ENCODE measurements at regions not wholly inside any gene's neighbourhood (a gene's known extent, or its start where the extent isn't known, plus 50 kb on each side); places are given as distances from the start of the nearest gene placed in this dataset.
A peak's percentile ranks its signal among the peaks of the same experiment; 100 is the strongest.
"Not testable (repeated sequence)": the region's sequence is repeated elsewhere in the genome, so short reads cannot be mapped to it uniquely, and the experiment has no call there.

- no peaks in the 10 kb centered on the region for H3K27me3 Mint-ChIP-seq
- H3K36me3 Mint-ChIP-seq (ENCODE audit: low read depth) = no peaks in the 10 kb centered on the region
- DNase-seq = peak; percentile 46
- H3K4me3 Mint-ChIP-seq = peak overlapping the region; percentile 5
- no peaks in the 10 kb centered on the region for H3K9me3 Mint-ChIP-seq
- H3K27ac Mint-ChIP-seq = peak overlapping the region; percentile 37
- peaks cover 41% of the 10 kb centered on the region for H3K4me1 Mint-ChIP-seq
- ChIA-PET POLR2A (no interaction called here), CTCF (no interaction called here)
These were observed 489.8 kb upstream of the PROK2 start for GRCh38 chr3:72274493-72275330.

DNA sequence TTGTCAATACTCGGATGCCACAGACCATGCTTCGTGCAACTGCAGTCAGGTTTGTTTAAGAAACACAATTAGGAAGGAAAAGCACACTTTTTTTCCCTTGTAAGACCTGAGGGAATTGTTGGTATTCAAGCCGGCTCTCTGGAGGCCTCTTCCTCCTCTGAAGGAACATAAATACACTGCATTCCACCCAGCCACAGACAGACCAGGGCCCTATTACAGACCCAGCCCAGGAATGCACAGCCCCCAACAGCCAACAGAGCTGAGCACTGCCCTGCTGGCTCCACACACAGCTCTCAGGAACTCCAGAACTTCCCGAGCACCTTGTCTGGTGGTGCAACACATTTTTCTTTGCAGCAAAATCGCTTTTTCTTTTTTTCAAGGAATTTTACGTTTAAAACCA, 488.7 kb upstream of the PROK2 start:
- Mint-ChIP-seq H3K4me3 (no peak overlapping the region), H3K9me3 (no peaks in the 10 kb centered on the region), H3K27ac (no peak overlapping the region), H3K36me3 (ENCODE audit: low read depth) (no peaks in the 10 kb centered on the region), H3K27me3 (no peaks in the 10 kb centered on the region), H3K4me1 (peaks cover 50% of the 10 kb centered on the region)
- ChIA-PET POLR2A (no interaction called here), CTCF (interaction anchor here (1.0 to 1.2 kb wide), 2 partner anchors 15 to 22 kb away, joined by 3 read pairs; no protein-coding TSS in a partner anchor)
- no peak for DNase-seq

DNA sequence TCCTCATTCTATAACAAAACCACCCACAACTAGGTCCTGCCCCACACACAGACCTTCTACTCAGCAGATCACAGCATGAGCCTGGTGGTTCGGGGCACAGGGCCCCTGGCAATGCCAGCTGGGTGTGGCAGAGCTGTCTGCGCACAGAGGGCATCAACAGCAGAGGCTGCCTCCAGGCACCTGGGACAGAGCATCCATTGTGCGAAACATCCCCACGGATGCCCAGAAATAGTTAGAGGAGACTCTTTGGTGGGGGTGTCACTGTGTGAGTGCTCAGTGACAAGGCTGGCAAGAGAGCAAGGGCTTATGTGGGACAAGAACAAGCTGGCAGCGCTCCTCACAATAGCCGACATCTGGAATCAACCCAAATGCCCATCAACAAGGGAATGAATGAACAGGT, 487.4 kb upstream of the PROK2 start:
- Mint-ChIP-seq H3K9me3 (no peaks in the 10 kb centered on the region), H3K27me3 (no peaks in the 10 kb centered on the region), H3K4me1 (peaks cover 53% of the 10 kb centered on the region), H3K36me3 (ENCODE audit: low read depth) (no peaks in the 10 kb centered on the region), H3K27ac (no peak overlapping the region), H3K4me3 (no peak overlapping the region)
- POLR2A ChIA-PET = interaction anchor here (0.6 kb wide), 1 partner anchor 278 kb away, joined by 4 read pairs; no protein-coding TSS in a partner anchor
- CTCF ChIA-PET = interaction anchor here (1.2 to 3.4 kb wide), 2 partner anchors 9 to 23 kb away, joined by 3 to 11 read pairs; no protein-coding TSS in a partner anchor
- DNase-seq = no peak

DNA sequence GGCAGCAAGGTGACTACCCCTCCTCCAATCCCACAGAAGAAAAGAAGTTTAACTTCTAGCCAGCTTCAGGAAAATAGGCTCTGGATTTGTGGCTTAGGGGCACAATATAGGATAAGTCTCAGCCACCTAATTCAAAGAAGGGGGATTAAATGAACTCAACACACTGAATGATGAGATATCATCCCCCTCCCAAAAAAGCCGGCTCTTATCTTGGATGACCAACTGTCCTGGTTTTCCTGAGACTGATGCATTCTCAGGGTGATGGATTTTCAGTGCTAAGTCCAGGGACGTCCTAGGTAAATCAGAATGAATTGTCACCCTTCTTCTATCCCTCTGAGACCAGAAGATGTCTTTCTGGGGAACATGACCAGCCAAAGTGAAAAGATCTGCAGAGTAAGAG, 487.0 kb upstream of the PROK2 start:
- Mint-ChIP-seq H3K27ac (no peak overlapping the region), H3K4me3 (no peak overlapping the region), H3K36me3 (ENCODE audit: low read depth) (no peaks in the 10 kb centered on the region), H3K4me1 (peaks cover 57% of the 10 kb centered on the region), H3K9me3 (no peaks in the 10 kb centered on the region), H3K27me3 (no peaks in the 10 kb centered on the region)
- no peak for DNase-seq
- CTCF ChIA-PET = interaction anchor here (1.2 to 3.4 kb wide), 3 partner anchors 9 to 175 kb away, joined by 3 to 11 read pairs (median 3); no protein-coding TSS in a partner anchor
- POLR2A ChIA-PET = no interaction called here

GRCh38 chr3:72271216-72271615, 486.3 kb upstream of the PROK2 start:
- Mint-ChIP-seq H3K4me1 (peaks cover 65% of the 10 kb centered on the region), H3K4me3 (no peak overlapping the region), H3K27ac (no peak overlapping the region), H3K36me3 (ENCODE audit: low read depth) (no peaks in the 10 kb centered on the region), H3K27me3 (no peaks in the 10 kb centered on the region), H3K9me3 (no peaks in the 10 kb centered on the region)
- ChIA-PET CTCF (interaction anchor here (0.6 to 3.4 kb wide), 5 partner anchors 10 to 350 kb away, joined by 3 to 11 read pairs (median 3); no protein-coding TSS in a partner anchor), POLR2A (interaction anchor here (0.6 kb wide), 1 partner anchor 432 kb away, joined by 3 read pairs; no protein-coding TSS in a partner anchor)
- DNase-seq = no peak

- Mint-ChIP-seq H3K36me3 (ENCODE audit: low read depth) (no peaks in the 10 kb centered on the region), H3K27ac (peak overlapping the region; percentile 55), H3K27me3 (no peaks in the 10 kb centered on the region), H3K4me1 (peaks cover 69% of the 10 kb centered on the region), H3K9me3 (no peaks in the 10 kb centered on the region), H3K4me3 (no peak overlapping the region)
- DNase-seq = no peak
- ChIA-PET POLR2A (interaction anchor here (0.6 kb wide), 1 partner anchor 431 kb away, joined by 3 read pairs; no protein-coding TSS in a partner anchor), CTCF (interaction anchor here (1.2 to 3.4 kb wide), 4 partner anchors 10 to 176 kb away, joined by 3 to 11 read pairs (median 6); no protein-coding TSS in a partner anchor)
These were observed 485.8 kb upstream of the PROK2 start for GRCh38 chr3:72270730-72271129.

GRCh38 chr3:72270072-72270681, 485.2 kb upstream of the PROK2 start:
- peaks cover 75% of the 10 kb centered on the region for H3K4me1 Mint-ChIP-seq
- no peak overlapping the region for H3K4me3 Mint-ChIP-seq
- CTCF ChIA-PET = interaction anchor here (1.5 to 3.4 kb wide), 3 partner anchors 11 to 177 kb away, joined by 3 to 11 read pairs (median 10); no protein-coding TSS in a partner anchor
- H3K27ac Mint-ChIP-seq = peak overlapping the region; percentile 55
- no peak for DNase-seq
- no peaks in the 10 kb centered on the region for H3K36me3 Mint-ChIP-seq (ENCODE audit: low read depth)
- H3K9me3 Mint-ChIP-seq = no peaks in the 10 kb centered on the region
- POLR2A ChIA-PET = interaction anchor here (0.6 kb wide), 1 partner anchor 294 kb away, joined by 8 read pairs; no protein-coding TSS in a partner anchor
- H3K27me3 Mint-ChIP-seq = no peaks in the 10 kb centered on the region

DNA sequence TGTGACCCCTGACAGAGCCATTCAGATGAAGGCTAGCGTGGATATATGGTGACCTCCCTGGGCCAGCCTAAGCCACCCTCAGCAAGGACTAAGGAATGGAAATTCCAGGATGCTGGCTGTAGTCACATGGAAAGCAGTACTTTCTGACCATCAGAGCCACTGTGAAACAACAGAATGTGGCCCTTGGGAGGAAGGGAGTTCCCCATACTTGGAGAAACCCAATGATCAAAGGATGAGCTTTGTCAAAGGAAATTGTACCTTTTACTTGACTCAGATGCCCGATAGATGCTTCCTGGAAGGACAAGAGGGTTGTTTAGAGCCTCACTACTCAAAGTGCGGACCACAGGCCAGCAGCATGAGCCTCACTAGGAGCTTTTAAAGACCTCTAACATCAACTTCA, 484.5 kb upstream of the PROK2 start:
- H3K27ac Mint-ChIP-seq = peak overlapping the region; percentile 15
- H3K9me3 Mint-ChIP-seq = no peaks in the 10 kb centered on the region
- H3K27me3 Mint-ChIP-seq = no peaks in the 10 kb centered on the region
- ChIA-PET CTCF (interaction anchor here (1.9 to 3.4 kb wide), 2 partner anchors 11 to 12 kb away, joined by 10 to 11 read pairs; no protein-coding TSS in a partner anchor), POLR2A (interaction anchor here (0.6 kb wide), 1 partner anchor 293 kb away, joined by 8 read pairs; no protein-coding TSS in a partner anchor)
- H3K36me3 Mint-ChIP-seq (ENCODE audit: low read depth) = no peaks in the 10 kb centered on the region
- no peak overlapping the region for H3K4me3 Mint-ChIP-seq
- no peak for DNase-seq
- H3K4me1 Mint-ChIP-seq = peaks cover 69% of the 10 kb centered on the region

- H3K27ac Mint-ChIP-seq; H3K36me3 Mint-ChIP-seq (ENCODE audit: low read depth); DNase-seq; H3K4me3 Mint-ChIP-seq; H3K9me3 Mint-ChIP-seq; POLR2A ChIA-PET; H3K27me3 Mint-ChIP-seq: not testable (repeated sequence)
- peaks cover 55% of the 10 kb centered on the region for H3K4me1 Mint-ChIP-seq
- CTCF ChIA-PET = interaction anchor here (0.6 to 1.7 kb wide), 5 partner anchors 13 to 160 kb away, joined by 3 to 5 read pairs (median 3); no protein-coding TSS in a partner anchor
These were observed 482.1 kb upstream of the PROK2 start for GRCh38 chr3:72266921-72267524.

DNA sequence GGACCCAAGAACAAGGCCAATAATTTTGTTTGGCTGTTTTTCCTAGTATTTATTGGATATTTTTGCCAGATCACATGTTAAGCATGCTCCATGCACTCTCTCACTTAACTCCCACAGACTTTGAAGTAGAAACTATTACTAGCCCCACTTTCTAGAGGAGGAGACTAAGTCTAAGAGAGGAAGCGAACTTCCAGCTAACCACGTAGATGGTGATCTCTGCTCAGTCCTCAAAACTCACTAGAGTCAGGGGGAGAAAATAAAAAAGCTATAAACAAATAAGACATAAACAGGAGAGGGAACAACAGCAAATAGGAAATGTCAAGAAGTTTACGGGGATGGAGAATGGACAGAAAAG, 481.0 kb upstream of the PROK2 start:
- no peaks in the 10 kb centered on the region for H3K27me3 Mint-ChIP-seq
- no peak overlapping the region for H3K27ac Mint-ChIP-seq
- H3K4me1 Mint-ChIP-seq = peaks cover 47% of the 10 kb centered on the region
- CTCF ChIA-PET = interaction anchor here (0.6 to 2.4 kb wide), 6 partner anchors 13 to 162 kb away, joined by 3 to 8 read pairs (median 4); no protein-coding TSS in a partner anchor
- no peak overlapping the region for H3K4me3 Mint-ChIP-seq
- no peak for DNase-seq
- POLR2A ChIA-PET = no interaction called here
- H3K9me3 Mint-ChIP-seq = no peaks in the 10 kb centered on the region
- no peaks in the 10 kb centered on the region for H3K36me3 Mint-ChIP-seq (ENCODE audit: low read depth)

DNA sequence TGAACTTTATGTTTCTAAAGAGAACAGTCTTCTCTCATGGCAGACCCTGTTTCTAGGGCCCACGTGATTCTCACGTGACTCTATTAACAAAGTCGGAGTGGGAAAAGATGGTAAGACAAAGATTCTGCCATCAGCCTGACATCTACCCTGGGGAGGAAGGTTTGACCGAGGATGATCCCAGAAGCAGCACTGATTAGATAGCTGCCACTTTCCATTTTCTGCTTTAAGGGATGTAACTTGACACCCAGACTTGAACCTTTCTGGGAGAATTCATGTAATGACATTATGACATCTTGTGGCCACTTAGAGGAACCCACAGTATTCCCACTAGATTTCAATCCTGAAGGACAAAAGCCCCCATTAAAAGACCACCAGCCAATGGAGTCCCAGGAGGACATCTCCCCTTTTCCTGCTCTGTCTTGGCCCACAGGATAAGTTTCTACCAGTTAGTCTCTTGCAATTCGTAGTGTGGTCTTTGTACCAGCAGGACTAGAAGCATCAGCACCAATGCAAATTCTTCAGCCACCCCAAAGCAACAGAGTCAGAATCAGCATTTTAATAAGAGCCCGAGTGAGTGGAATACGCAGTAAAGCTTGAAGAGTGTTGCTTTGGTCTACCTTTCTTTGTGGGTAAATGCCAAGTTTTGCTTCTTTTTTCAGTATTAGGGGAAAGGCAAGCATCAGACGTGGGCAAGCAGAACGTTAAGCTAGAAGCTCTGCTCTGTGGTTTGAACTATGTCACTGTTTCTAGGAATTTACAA, 480.5 kb upstream of the PROK2 start:
- DNase-seq = no peak
- no peak overlapping the region for H3K4me3 Mint-ChIP-seq
- ChIA-PET POLR2A (no interaction called here), CTCF (interaction anchor here (1.3 to 2.4 kb wide), 3 partner anchors 13 to 77 kb away, joined by 4 to 8 read pairs (median 5); no protein-coding TSS in a partner anchor)
- no peak overlapping the region for H3K27ac Mint-ChIP-seq
- peaks cover 43% of the 10 kb centered on the region for H3K4me1 Mint-ChIP-seq
- no peaks in the 10 kb centered on the region for H3K9me3 Mint-ChIP-seq
- no peaks in the 10 kb centered on the region for H3K27me3 Mint-ChIP-seq
- no peaks in the 10 kb centered on the region for H3K36me3 Mint-ChIP-seq (ENCODE audit: low read depth)
